MM.1S (cell line): ENCODE measurements at regions not wholly inside any gene's neighbourhood (a gene's known extent, or its start where the extent isn't known, plus 50 kb on each side); places are given as distances from the start of the nearest gene placed in this dataset.

Experiments used
- DNase-seq: peaks from one replicate; pipeline ENCODE4 v3.0.0-alpha.2; 2015
- H2AFZ ChIP-seq: fragments of 300-600 bp; sonication (generic); 2 replicates; pipeline ENCODE4 v1.6.0; 2016; ENCODE audit warnings: antibody characterized with exemption, low read length
- H3F3A ChIP-seq: fragments of 300-600 bp; sonication (generic); 2 replicates; pipeline ENCODE4 v1.6.1; 2016; ENCODE audit warnings: mild to moderate bottlenecking, antibody characterized with exemption, low read length, moderate library complexity, mixed read lengths; ENCODE audit not compliant: insufficient read depth
- H3K27ac ChIP-seq: fragments of 300-600 bp; sonication (generic); 2 replicates; pipeline ENCODE4 v1.5.1; 2016; ENCODE audit warnings: mild to moderate bottlenecking, low read length
- H3K27me3 ChIP-seq: fragments of 300-600 bp; sonication (generic); replicated peaks from 2 replicates; pipeline ENCODE4 v1.6.0; 2016; ENCODE audit warnings: low read length; ENCODE audit not compliant: insufficient read depth
- H3K36me3 ChIP-seq: fragments of 300-600 bp; sonication (generic); replicated peaks from 2 replicates; pipeline ENCODE4 v1.6.1; 2016; ENCODE audit warnings: mild to moderate bottlenecking, low read length, mixed read lengths; ENCODE audit not compliant: insufficient read depth
- H3K4me1 ChIP-seq: fragments of 300-600 bp; sonication (generic); 2 replicates; pipeline ENCODE4 v1.6.1; 2016; ENCODE audit warnings: low read length, mixed read lengths
- H3K4me2 ChIP-seq: fragments of 300-600 bp; sonication (generic); 2 replicates; pipeline ENCODE4 v1.6.0; 2016; ENCODE audit warnings: low read depth, low read length
- H3K4me3 ChIP-seq: fragments of 300-600 bp; sonication (generic); 2 replicates; pipeline ENCODE4 v1.5.1; 2016; ENCODE audit warnings: low read length, mixed read lengths
- H3K79me2 ChIP-seq: fragments of 300-600 bp; sonication (generic); 2 replicates; pipeline ENCODE4 v1.6.1; 2016; ENCODE audit warnings: mixed run types, low read length, mixed read lengths
- H3K9ac ChIP-seq: fragments of 300-600 bp; sonication (generic); 2 replicates; pipeline ENCODE4 v1.6.1; 2016; ENCODE audit warnings: low read length, mixed read lengths
- H3K9me2 ChIP-seq: fragments of 300-600 bp; sonication (generic); replicated peaks from 2 replicates; pipeline ENCODE4 v1.6.1; 2016; ENCODE audit warnings: mild to moderate bottlenecking, low read length, mixed read lengths; ENCODE audit not compliant: insufficient read depth
- H3K9me3 ChIP-seq: fragments of 300-600 bp; sonication (generic); replicated peaks from 2 replicates; pipeline ENCODE4 v1.6.1; 2016; ENCODE audit warnings: mild to moderate bottlenecking, low read length, mixed read lengths; ENCODE audit not compliant: insufficient read depth
- H4K20me1 ChIP-seq: fragments of 300-600 bp; sonication (generic); 2 replicates; pipeline ENCODE4 v1.6.1; 2016; ENCODE audit warnings: mild to moderate bottlenecking, low read length, moderate library complexity, mixed read lengths; ENCODE audit not compliant: insufficient read depth
- EZH2 ChIP-seq: fragments of 300-600 bp; sonication (generic); optimal IDR thresholded peaks from 2 replicates; pipeline ENCODE3; 2017; ENCODE audit warnings: low read depth, mild to moderate bottlenecking, antibody characterized with exemption, low read length, mixed read lengths
- EZH2phosphoT487 ChIP-seq: fragments of 300-600 bp; sonication (generic); IDR thresholded peaks from 2 replicates; pipeline ENCODE4 v1.6.1; 2018; ENCODE audit warnings: antibody characterized with exemption, low read length
- TF ChIP-seq, protein P1 (sequence below): fragments of 300-600 bp; sonication (generic); IDR thresholded peaks from 2 replicates; pipeline ENCODE4 v1.5.1; 2016; ENCODE audit warnings: antibody characterized with exemption, low read length, mixed read lengths

GRCh38 chr12:127767656-127768055 is 499.3 kb upstream of the TMEM132C start:
- no peak overlapping the region for H3K9ac ChIP-seq
- H3K79me2 ChIP-seq = no peaks in the 10 kb centered on the region
- no peaks in the 10 kb centered on the region for H3K27me3 ChIP-seq
- H3K9me2 ChIP-seq = no peaks in the 10 kb centered on the region
- no peaks in the 10 kb centered on the region for H4K20me1 ChIP-seq
- H3K4me1 ChIP-seq = no peaks in the 10 kb centered on the region
- H3K36me3 ChIP-seq = no peaks in the 10 kb centered on the region
- no peaks in the 10 kb centered on the region for H3K9me3 ChIP-seq
- no peak overlapping the region for H3K4me2 ChIP-seq
- no peak for TF ChIP-seq EZH2
- TF ChIP-seq, protein P1, sequence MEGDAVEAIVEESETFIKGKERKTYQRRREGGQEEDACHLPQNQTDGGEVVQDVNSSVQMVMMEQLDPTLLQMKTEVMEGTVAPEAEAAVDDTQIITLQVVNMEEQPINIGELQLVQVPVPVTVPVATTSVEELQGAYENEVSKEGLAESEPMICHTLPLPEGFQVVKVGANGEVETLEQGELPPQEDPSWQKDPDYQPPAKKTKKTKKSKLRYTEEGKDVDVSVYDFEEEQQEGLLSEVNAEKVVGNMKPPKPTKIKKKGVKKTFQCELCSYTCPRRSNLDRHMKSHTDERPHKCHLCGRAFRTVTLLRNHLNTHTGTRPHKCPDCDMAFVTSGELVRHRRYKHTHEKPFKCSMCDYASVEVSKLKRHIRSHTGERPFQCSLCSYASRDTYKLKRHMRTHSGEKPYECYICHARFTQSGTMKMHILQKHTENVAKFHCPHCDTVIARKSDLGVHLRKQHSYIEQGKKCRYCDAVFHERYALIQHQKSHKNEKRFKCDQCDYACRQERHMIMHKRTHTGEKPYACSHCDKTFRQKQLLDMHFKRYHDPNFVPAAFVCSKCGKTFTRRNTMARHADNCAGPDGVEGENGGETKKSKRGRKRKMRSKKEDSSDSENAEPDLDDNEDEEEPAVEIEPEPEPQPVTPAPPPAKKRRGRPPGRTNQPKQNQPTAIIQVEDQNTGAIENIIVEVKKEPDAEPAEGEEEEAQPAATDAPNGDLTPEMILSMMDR = no peak
- TF ChIP-seq EZH2phosphoT487 = no peak
- no peak overlapping the region for H3K4me3 ChIP-seq
- H3F3A ChIP-seq = no peaks in the 10 kb centered on the region
- no peak overlapping the region for H3K27ac ChIP-seq
- DNase-seq = no peak
- H2AFZ ChIP-seq = no peak overlapping the region

GRCh38 chr12:127770118-127770517 is 496.9 kb upstream of the TMEM132C start:
- H3K9me2 ChIP-seq = no peaks in the 10 kb centered on the region
- no peaks in the 10 kb centered on the region for H3K9me3 ChIP-seq
- no peaks in the 10 kb centered on the region for H3K4me1 ChIP-seq
- H3K4me3 ChIP-seq = no peak overlapping the region
- H4K20me1 ChIP-seq = no peaks in the 10 kb centered on the region
- H3K27ac ChIP-seq = no peak overlapping the region
- no peaks in the 10 kb centered on the region for H3K79me2 ChIP-seq
- no peaks in the 10 kb centered on the region for H3K36me3 ChIP-seq
- H3K4me2 ChIP-seq = no peak overlapping the region
- no peak for TF ChIP-seq EZH2
- no peak for TF ChIP-seq EZH2phosphoT487
- TF ChIP-seq, protein P1 = no peak
- no peak overlapping the region for H3K9ac ChIP-seq
- H3F3A ChIP-seq = no peaks in the 10 kb centered on the region
- no peaks in the 10 kb centered on the region for H3K27me3 ChIP-seq
- H2AFZ ChIP-seq = no peak overlapping the region
- DNase-seq = no peak

GRCh38 chr12:127771546-127771945 is 495.4 kb upstream of the TMEM132C start:
- H3K4me2 ChIP-seq = no peak overlapping the region
- H3K27ac ChIP-seq = no peak overlapping the region
- H3K9me3 ChIP-seq = no peaks in the 10 kb centered on the region
- H3K9ac ChIP-seq = no peak overlapping the region
- H3K79me2 ChIP-seq = no peaks in the 10 kb centered on the region
- H3K4me1 ChIP-seq = no peaks in the 10 kb centered on the region
- no peaks in the 10 kb centered on the region for H4K20me1 ChIP-seq
- TF ChIP-seq EZH2phosphoT487 (no peak), EZH2 (no peak)
- TF ChIP-seq, protein P1 = no peak
- no peaks in the 10 kb centered on the region for H3K36me3 ChIP-seq
- H3K27me3 ChIP-seq = no peaks in the 10 kb centered on the region
- no peak overlapping the region for H2AFZ ChIP-seq
- H3F3A ChIP-seq = no peaks in the 10 kb centered on the region
- no peak overlapping the region for H3K4me3 ChIP-seq
- no peaks in the 10 kb centered on the region for H3K9me2 ChIP-seq
- DNase-seq = no peak
